ENCODE measurements at regions not wholly inside any gene's neighbourhood (a gene's known extent, or its start where the extent isn't known, plus 50 kb on each side); places are given as distances from the start of the nearest gene placed in this dataset.

- TF ChIP-seq, protein P1, sequence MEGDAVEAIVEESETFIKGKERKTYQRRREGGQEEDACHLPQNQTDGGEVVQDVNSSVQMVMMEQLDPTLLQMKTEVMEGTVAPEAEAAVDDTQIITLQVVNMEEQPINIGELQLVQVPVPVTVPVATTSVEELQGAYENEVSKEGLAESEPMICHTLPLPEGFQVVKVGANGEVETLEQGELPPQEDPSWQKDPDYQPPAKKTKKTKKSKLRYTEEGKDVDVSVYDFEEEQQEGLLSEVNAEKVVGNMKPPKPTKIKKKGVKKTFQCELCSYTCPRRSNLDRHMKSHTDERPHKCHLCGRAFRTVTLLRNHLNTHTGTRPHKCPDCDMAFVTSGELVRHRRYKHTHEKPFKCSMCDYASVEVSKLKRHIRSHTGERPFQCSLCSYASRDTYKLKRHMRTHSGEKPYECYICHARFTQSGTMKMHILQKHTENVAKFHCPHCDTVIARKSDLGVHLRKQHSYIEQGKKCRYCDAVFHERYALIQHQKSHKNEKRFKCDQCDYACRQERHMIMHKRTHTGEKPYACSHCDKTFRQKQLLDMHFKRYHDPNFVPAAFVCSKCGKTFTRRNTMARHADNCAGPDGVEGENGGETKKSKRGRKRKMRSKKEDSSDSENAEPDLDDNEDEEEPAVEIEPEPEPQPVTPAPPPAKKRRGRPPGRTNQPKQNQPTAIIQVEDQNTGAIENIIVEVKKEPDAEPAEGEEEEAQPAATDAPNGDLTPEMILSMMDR (IDR thresholded peaks at IDR 0.05): no peak
- no peak for TF ChIP-seq EZH2 (IDR thresholded peaks at IDR 0.05; ENCODE audit: borderline replicate concordance, insufficient read depth, low read depth, low read length, poor library complexity, severe bottlenecking)
These were observed 228.8 kb downstream of the PTEN start for GRCh38 chr10:88092265-88092664.

Measured in B cell (primary cell).